ENCODE measurements at regions not wholly inside any gene's neighbourhood (a gene's known extent, or its start where the extent isn't known, plus 50 kb on each side); places are given as distances from the start of the nearest gene placed in this dataset.

DNA sequence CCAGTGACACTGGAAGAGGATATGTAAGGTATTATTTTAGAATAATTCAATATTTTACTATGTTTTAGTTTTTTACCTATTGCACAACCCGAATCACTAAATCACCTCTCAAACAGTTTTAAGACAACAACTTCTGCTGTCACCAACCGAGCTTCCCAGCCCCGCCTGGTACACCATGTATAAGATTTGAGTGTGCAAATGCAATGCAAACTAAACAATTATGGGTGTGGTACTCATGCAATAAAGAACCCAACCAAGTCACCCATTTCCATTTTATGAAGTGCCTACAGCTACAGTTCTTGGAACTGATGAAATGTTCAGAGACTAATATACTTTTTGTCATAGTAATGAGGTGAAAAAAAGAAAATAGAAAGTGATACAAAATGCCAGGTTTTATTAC lies 256.2 kb downstream of the TAFA4 start:
- no peak overlapping the region for H3K4me2 ChIP-seq (ENCODE audit: insufficient read depth, low read length)
- TF ChIP-seq, protein P1, sequence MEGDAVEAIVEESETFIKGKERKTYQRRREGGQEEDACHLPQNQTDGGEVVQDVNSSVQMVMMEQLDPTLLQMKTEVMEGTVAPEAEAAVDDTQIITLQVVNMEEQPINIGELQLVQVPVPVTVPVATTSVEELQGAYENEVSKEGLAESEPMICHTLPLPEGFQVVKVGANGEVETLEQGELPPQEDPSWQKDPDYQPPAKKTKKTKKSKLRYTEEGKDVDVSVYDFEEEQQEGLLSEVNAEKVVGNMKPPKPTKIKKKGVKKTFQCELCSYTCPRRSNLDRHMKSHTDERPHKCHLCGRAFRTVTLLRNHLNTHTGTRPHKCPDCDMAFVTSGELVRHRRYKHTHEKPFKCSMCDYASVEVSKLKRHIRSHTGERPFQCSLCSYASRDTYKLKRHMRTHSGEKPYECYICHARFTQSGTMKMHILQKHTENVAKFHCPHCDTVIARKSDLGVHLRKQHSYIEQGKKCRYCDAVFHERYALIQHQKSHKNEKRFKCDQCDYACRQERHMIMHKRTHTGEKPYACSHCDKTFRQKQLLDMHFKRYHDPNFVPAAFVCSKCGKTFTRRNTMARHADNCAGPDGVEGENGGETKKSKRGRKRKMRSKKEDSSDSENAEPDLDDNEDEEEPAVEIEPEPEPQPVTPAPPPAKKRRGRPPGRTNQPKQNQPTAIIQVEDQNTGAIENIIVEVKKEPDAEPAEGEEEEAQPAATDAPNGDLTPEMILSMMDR (IDR thresholded peaks at IDR 0.05; ENCODE audit: borderline replicate concordance, extremely low read depth, low read length, poor library complexity, severe bottlenecking), result no peak
- no peak for TF ChIP-seq EZH2 (IDR thresholded peaks at IDR 0.05; ENCODE audit: borderline replicate concordance, low read depth, low read length, severe bottlenecking)
- H3K9ac ChIP-seq (ENCODE audit: low read depth, low read length), result no peak overlapping the region
- no peaks in the 10 kb centered on the region for H3K9me3 ChIP-seq (ENCODE audit: insufficient read depth, low read length, severe bottlenecking)
- H3K27me3 ChIP-seq (ENCODE audit: insufficient read depth, low read length, poor library complexity), result no peaks in the 10 kb centered on the region
- DNase-seq (no peak), ATAC-seq (ENCODE audit: insufficient read depth, low read depth) (no peak)
- no peaks in the 10 kb centered on the region for H3K36me3 ChIP-seq (ENCODE audit: insufficient read depth, low read length)
- H2AFZ ChIP-seq (ENCODE audit: low read depth, low read length), result no peak overlapping the region
- H3K4me3 ChIP-seq (ENCODE audit: low read depth in 1 of 2, low read length in 2 of 2), result no peak overlapping the region
- no peaks in the 10 kb centered on the region for H3K4me1 ChIP-seq (ENCODE audit: insufficient read depth, low read length)
- H3K27ac ChIP-seq (ENCODE audit: low read length), result no peak overlapping the region
- no peaks in the 10 kb centered on the region for H3K79me2 ChIP-seq (ENCODE audit: insufficient read depth, low read length)
- no peaks in the 10 kb centered on the region for H4K20me1 ChIP-seq (ENCODE audit: insufficient read depth, low read length)

DNA sequence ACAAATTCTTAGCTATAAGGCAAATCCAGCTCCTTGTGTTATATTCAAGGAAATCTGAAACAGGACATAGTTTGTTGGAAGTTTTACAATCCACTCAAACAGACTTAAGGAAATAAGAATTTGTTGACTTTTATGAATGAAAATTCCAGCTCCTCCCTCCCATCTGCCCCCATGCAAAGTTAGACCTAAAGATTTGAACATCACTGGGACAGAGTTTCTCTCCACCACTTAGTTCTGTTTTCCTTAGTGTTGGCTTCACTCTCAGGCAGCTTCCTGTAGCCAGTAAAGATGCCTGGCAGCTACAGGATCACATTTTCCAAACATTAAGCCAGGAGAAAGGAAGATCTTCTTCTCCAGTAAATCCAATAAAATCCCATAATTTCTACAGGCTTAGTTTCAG lies 265.0 kb downstream of the TAFA4 start:
- Histone ChIP-seq H3K27ac (ENCODE audit: low read length) (no peak overlapping the region), H3K27me3 (ENCODE audit: insufficient read depth, low read length, poor library complexity) (no peaks in the 10 kb centered on the region), H3K79me2 (ENCODE audit: insufficient read depth, low read length) (no peaks in the 10 kb centered on the region), H3K4me2 (ENCODE audit: insufficient read depth, low read length) (no peak overlapping the region), H4K20me1 (ENCODE audit: insufficient read depth, low read length) (no peaks in the 10 kb centered on the region), H3K4me1 (ENCODE audit: insufficient read depth, low read length) (no peaks in the 10 kb centered on the region), H2AFZ (ENCODE audit: low read depth, low read length) (no peak overlapping the region), H3K36me3 (ENCODE audit: insufficient read depth, low read length) (no peaks in the 10 kb centered on the region), H3K4me3 (ENCODE audit: low read depth in 1 of 2, low read length in 2 of 2) (no peak overlapping the region), H3K9ac (ENCODE audit: low read depth, low read length) (no peak overlapping the region), H3K9me3 (ENCODE audit: insufficient read depth, low read length, severe bottlenecking) (no peaks in the 10 kb centered on the region)
- TF ChIP-seq, protein P1 (IDR thresholded peaks at IDR 0.05; ENCODE audit: borderline replicate concordance, extremely low read depth, low read length, poor library complexity, severe bottlenecking), result no peak
- no peak for TF ChIP-seq EZH2 (IDR thresholded peaks at IDR 0.05; ENCODE audit: borderline replicate concordance, low read depth, low read length, severe bottlenecking)
- no peak for DNase-seq
- ATAC-seq (ENCODE audit: insufficient read depth, low read depth), result no peak

DNA sequence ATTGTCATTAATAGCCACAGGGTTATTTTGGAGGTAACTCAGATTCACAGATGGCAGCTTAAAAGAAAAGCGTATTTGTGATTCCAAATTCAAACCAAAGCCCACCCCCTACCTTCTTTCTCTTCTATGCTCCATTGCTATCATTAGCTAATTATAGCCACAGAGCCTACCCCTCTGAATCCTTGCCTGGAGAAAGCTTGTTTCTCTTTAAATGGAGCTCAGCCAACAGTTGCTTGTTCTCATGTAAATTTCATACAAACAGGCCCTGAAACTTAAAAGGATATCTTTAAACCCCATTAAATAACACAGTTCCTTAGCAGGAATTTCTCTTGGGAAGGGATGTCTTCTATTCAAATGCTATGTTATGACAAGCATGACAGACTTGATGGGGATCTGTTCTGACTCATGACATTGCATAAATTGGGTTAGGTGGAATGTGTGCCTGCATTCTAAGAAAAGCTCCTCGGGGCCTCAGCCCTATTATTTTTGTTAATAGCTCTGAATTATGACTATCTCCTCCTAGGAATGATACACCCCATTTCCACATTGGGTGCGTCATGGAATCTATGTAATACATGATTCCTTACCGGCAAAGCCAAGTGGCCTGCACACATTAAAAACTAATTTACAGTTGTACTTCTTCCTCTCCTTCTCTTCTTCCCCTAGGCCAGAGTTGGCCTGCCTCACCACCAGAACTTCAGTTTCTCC lies 265.8 kb downstream of the TAFA4 start:
- no peaks in the 10 kb centered on the region for H3K9me3 ChIP-seq (ENCODE audit: insufficient read depth, low read length, severe bottlenecking)
- no peak for TF ChIP-seq EZH2 (IDR thresholded peaks at IDR 0.05; ENCODE audit: borderline replicate concordance, low read depth, low read length, severe bottlenecking)
- TF ChIP-seq, protein P1 (IDR thresholded peaks at IDR 0.05; ENCODE audit: borderline replicate concordance, extremely low read depth, low read length, poor library complexity, severe bottlenecking), result no peak
- ATAC-seq (ENCODE audit: insufficient read depth, low read depth) (no peak), DNase-seq (no peak)
- no peak overlapping the region for H3K4me3 ChIP-seq (ENCODE audit: low read depth in 1 of 2, low read length in 2 of 2)
- no peaks in the 10 kb centered on the region for H4K20me1 ChIP-seq (ENCODE audit: insufficient read depth, low read length)
- no peaks in the 10 kb centered on the region for H3K4me1 ChIP-seq (ENCODE audit: insufficient read depth, low read length)
- no peak overlapping the region for H3K9ac ChIP-seq (ENCODE audit: low read depth, low read length)
- H2AFZ ChIP-seq (ENCODE audit: low read depth, low read length), result no peak overlapping the region
- H3K36me3 ChIP-seq (ENCODE audit: insufficient read depth, low read length), result no peaks in the 10 kb centered on the region
- no peaks in the 10 kb centered on the region for H3K27me3 ChIP-seq (ENCODE audit: insufficient read depth, low read length, poor library complexity)
- H3K27ac ChIP-seq (ENCODE audit: low read length), result no peak overlapping the region
- no peaks in the 10 kb centered on the region for H3K79me2 ChIP-seq (ENCODE audit: insufficient read depth, low read length)
- no peak overlapping the region for H3K4me2 ChIP-seq (ENCODE audit: insufficient read depth, low read length)

Data from DND-41 (cell line).